Large intestine (tissue), 3 donors: ENCODE measurements at regions not wholly inside any gene's neighbourhood (a gene's known extent, or its start where the extent isn't known, plus 50 kb on each side); places are given as distances from the start of the nearest gene placed in this dataset.

Source experiments
- DNase-seq, 2 donors: peaks; one replicate each; pipeline versions ENCODE4 v3.0.0 to v3.0.0-alpha.2; 2013
- H3K27ac ChIP-seq: one replicate; pipeline ENCODE4 v1.5.1; 2013; ENCODE audit warnings: low read length
- H3K27me3 ChIP-seq: 2 replicates; pipeline ENCODE4 v1.6.1; 2013; ENCODE audit warnings: low read length; ENCODE audit not compliant: control insufficient read depth, insufficient read depth
- H3K36me3 ChIP-seq: 2 replicates; pipeline ENCODE4 v1.6.1; 2013; ENCODE audit warnings: low read length; ENCODE audit not compliant: control insufficient read depth, insufficient read depth
- H3K4me1 ChIP-seq: one replicate; pipeline ENCODE4 v1.6.1; 2013; ENCODE audit warnings: low read length; ENCODE audit not compliant: control insufficient read depth, insufficient read depth
- H3K4me3 ChIP-seq: one replicate; pipeline ENCODE4 v1.5.1; 2013; ENCODE audit warnings: low read length
- H3K9me3 ChIP-seq: one replicate; pipeline ENCODE4 v1.6.1; 2013; ENCODE audit warnings: mild to moderate bottlenecking, low read depth, low read length, moderate library complexity; ENCODE audit not compliant: control insufficient read depth
- WGBS: methylation state at CpG from one replicate; pipeline ENCODE4 v1.1.5; 2013; ENCODE audit warnings: low lambda C conversion rate; ENCODE audit not compliant: insufficient coverage; 5-methylcytosine and 5-hydroxymethylcytosine counted together

DNA sequence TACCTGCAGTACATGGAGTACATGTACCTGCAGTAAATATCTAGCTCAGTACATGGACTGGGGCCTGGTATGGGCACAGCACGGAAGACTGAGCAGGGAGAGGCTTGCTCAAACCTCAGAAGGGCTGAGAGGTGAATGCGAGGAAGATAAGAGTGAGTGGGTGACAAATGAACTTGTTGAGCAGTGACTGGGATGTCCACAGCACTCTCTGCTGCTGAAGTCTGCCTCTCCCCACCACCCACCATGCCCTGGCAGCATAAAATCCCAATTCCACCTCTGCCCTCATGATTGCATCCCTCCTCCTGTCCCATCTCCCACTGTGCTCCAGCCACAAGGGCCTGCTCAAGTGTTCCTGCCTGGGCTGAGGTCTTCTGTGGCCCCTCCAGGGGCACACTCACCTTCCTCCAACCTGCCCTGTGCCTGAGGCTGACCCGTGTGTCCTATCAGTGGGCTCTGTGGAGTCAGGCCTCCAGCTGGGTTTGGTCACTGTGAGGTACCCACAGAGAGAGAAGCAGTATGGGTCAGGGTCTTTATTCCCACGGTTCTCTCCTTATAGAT is 114.2 kb downstream of the FOXD2 start:
- peaks cover 4% of the 10 kb centered on the region for H3K27me3 ChIP-seq
- no CpG with 5 or more reads among the region's 4 CpGs for WGBS
- no peak for DNase-seq
- no peaks in the 10 kb centered on the region for H3K9me3 ChIP-seq
- no peaks in the 10 kb centered on the region for H3K36me3 ChIP-seq
- no peak overlapping the region for H3K4me3 ChIP-seq
- peaks cover 63% of the 10 kb centered on the region for H3K4me1 ChIP-seq
- H3K27ac ChIP-seq: no peak overlapping the region

GRCh38 chr1:47554082-47554481 is 116.2 kb downstream of the FOXD2 start:
- no CpG with 5 or more reads among the region's 5 CpGs for WGBS

GRCh38 chr1:47554901-47555300 is 117.1 kb downstream of the FOXD2 start:
- no peaks in the 10 kb centered on the region for H3K36me3 ChIP-seq
- H3K27ac ChIP-seq: peak overlapping the region; percentile 73
- H3K4me1 ChIP-seq: peaks cover 60% of the 10 kb centered on the region
- H3K9me3 ChIP-seq: no peaks in the 10 kb centered on the region
- no peak overlapping the region for H3K4me3 ChIP-seq
- 60% methylated on average over 1 of the region's 1 CpG for WGBS
- peaks cover 10% of the 10 kb centered on the region for H3K27me3 ChIP-seq
- DNase-seq: no peak

More at GRCh38 chr1:47554082-47554481, 116.2 kb downstream of the FOXD2 start:
- H3K27ac ChIP-seq: no peak overlapping the region
- peaks cover 10% of the 10 kb centered on the region for H3K27me3 ChIP-seq
- H3K9me3 ChIP-seq: no peaks in the 10 kb centered on the region
- H3K4me1 ChIP-seq: peaks cover 60% of the 10 kb centered on the region
- H3K36me3 ChIP-seq: no peaks in the 10 kb centered on the region
- no peak for DNase-seq
- H3K4me3 ChIP-seq: no peak overlapping the region

GRCh38 chr1:47555306-47555705 is 117.5 kb downstream of the FOXD2 start:
- no CpG with 5 or more reads among the region's 2 CpGs for WGBS
- Histone ChIP-seq H3K4me3 (no peak overlapping the region), H3K27me3 (peaks cover 10% of the 10 kb centered on the region), H3K36me3 (no peaks in the 10 kb centered on the region), H3K9me3 (no peaks in the 10 kb centered on the region), H3K27ac (peak overlapping the region; percentile 73), H3K4me1 (peaks cover 61% of the 10 kb centered on the region)
- DNase-seq: peak; percentile 88 to 95

- Histone ChIP-seq H3K4me3 (no peak overlapping the region), H3K27me3 (peaks cover 10% of the 10 kb centered on the region), H3K9me3 (no peaks in the 10 kb centered on the region), H3K36me3 (no peaks in the 10 kb centered on the region), H3K4me1 (peaks cover 68% of the 10 kb centered on the region), H3K27ac (peak overlapping the region; percentile 73)
- WGBS: 80% methylated on average over 1 of the region's 24 CpGs
- no peak for DNase-seq
These were observed 118.2 kb downstream of the FOXD2 start for GRCh38 chr1:47555841-47556560.

- no peak for DNase-seq
- H3K36me3 ChIP-seq: no peaks in the 10 kb centered on the region
- no peak overlapping the region for H3K27ac ChIP-seq
- no peaks in the 10 kb centered on the region for H3K9me3 ChIP-seq
- no peak overlapping the region for H3K4me3 ChIP-seq
- peaks cover 10% of the 10 kb centered on the region for H3K27me3 ChIP-seq
- WGBS: no CpG with 5 or more reads among the region's 4 CpGs
- H3K4me1 ChIP-seq: peaks cover 71% of the 10 kb centered on the region
These were observed 119.2 kb downstream of the FOXD2 start for GRCh38 chr1:47557066-47557465.

DNA sequence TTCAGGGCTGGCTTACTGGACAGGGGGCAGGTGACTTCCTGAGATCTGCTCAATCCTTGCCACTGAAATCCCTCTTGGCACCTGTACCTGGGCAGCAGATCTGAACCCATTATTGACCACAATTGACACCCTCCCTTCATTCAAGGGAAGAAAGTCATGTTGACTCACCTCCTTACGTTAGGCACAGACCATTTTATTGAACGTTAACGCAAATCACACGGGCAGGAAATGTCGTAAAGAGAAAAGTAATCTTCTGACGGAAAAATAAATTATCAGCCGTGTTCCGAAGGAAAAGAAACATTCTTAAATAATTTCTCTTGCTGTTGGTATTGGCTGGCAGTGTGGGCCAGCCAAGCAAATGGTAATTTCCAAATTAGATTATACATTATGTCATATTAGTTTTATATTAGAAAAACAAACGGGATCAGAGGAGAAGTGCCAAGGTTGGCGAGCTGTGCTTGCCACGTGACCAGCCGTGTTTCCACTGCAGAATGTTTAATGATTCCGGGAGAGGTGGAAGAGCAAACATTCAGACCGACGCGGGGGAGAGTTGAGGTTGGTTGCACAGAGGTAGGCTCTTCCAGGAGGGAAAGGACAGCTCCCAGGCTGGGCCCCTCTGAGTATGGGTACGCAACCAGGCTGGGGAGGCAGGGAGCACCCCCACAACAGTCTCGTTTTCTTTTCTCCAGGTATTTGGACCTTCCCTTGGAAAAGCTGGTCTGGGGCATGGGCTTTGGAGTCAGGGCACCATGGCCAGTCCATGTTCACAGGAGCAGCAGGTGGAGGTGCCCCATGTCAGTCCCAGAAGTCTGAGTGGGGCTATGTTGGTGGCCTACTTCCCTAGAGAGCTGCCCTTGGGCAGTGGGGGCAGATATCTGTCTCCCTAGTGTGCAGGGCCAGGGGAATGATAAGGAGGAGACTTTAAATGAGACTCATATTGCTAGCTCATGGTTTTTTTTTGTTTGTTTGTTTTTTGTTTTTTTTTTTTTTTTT is 121.1 kb downstream of the FOXD2 start:
- peak overlapping the region; percentile 19 for H3K4me3 ChIP-seq
- peak; percentile 42 to 83 for DNase-seq
- peaks cover 10% of the 10 kb centered on the region for H3K27me3 ChIP-seq
- H3K9me3 ChIP-seq: no peaks in the 10 kb centered on the region
- H3K36me3 ChIP-seq: no peaks in the 10 kb centered on the region
- 10% methylated on average over 2 of the region's 18 CpGs for WGBS
- peak overlapping the region; percentile 86 for H3K27ac ChIP-seq
- peaks cover 66% of the 10 kb centered on the region for H3K4me1 ChIP-seq

- no CpG with 5 or more reads among the region's 7 CpGs for WGBS
- peak; percentile 61 to 85 for DNase-seq
- Histone ChIP-seq H3K36me3 (no peaks in the 10 kb centered on the region), H3K9me3 (no peaks in the 10 kb centered on the region), H3K4me3 (no peak overlapping the region), H3K27me3 (peaks cover 6% of the 10 kb centered on the region), H3K27ac (peak overlapping the region; percentile 86), H3K4me1 (peaks cover 58% of the 10 kb centered on the region)
These were observed 122.3 kb downstream of the FOXD2 start for GRCh38 chr1:47559944-47560695.

- H3K4me1 ChIP-seq: peaks cover 44% of the 10 kb centered on the region
- H3K4me3 ChIP-seq: no peak overlapping the region
- H3K36me3 ChIP-seq: no peaks in the 10 kb centered on the region
- peak in 1 of 2 donors; percentile 48 for DNase-seq
- no peak overlapping the region for H3K27ac ChIP-seq
- WGBS: no CpG with 5 or more reads among the region's 2 CpGs
- H3K9me3 ChIP-seq: no peaks in the 10 kb centered on the region
- H3K27me3 ChIP-seq: peaks cover 6% of the 10 kb centered on the region
These were observed 123.7 kb downstream of the FOXD2 start for GRCh38 chr1:47561523-47562007.
